ENCODE measurements at regions not wholly inside any gene's neighbourhood (a gene's known extent, or its start where the extent isn't known, plus 50 kb on each side); places are given as distances from the start of the nearest gene placed in this dataset.

- no peak for DNase-seq (ENCODE audit: low spot score)
- TF ChIP-seq CTCF (IDR thresholded peaks at IDR 0.05): no peak
Observed at GRCh38 chr13:106095919-106096318, 439.5 kb downstream of the EFNB2 start.

DNA sequence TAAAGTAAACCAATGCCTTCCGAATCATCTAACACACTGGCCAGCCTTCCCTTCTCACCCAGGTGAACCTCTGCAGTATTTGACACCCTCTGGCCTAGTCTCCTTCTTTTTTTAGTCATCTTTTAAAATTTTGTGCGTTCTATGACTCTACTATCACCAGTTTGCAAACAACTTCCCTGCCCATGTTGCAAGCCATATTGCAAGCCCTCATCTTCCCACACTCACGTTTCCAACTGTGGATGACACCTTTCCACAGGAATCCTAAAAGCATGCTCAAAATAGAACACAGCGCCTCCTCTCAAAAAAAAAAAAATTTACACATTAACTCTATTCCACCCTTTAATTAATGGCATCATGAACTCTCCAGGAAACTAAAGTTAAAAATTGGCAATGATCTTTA, 440.1 kb downstream of the EFNB2 start:
- Histone ChIP-seq H3K27me3 (no peaks in the 10 kb centered on the region), H3K4me3 (no peak overlapping the region), H3K4me1 (no peaks in the 10 kb centered on the region), H3K9me3 (no peaks in the 10 kb centered on the region), H3K36me3 (no peaks in the 10 kb centered on the region), H3K27ac (no peak overlapping the region)
- no peak for DNase-seq (ENCODE audit: low spot score)
- no peak for TF ChIP-seq CTCF (IDR thresholded peaks at IDR 0.05)

More at GRCh38 chr13:106095919-106096318, 439.5 kb downstream of the EFNB2 start:
- H3K36me3 ChIP-seq: no peaks in the 10 kb centered on the region
- no peaks in the 10 kb centered on the region for H3K27me3 ChIP-seq
- no peaks in the 10 kb centered on the region for H3K4me1 ChIP-seq
- no peak overlapping the region for H3K4me3 ChIP-seq
- no peaks in the 10 kb centered on the region for H3K9me3 ChIP-seq
- H3K27ac ChIP-seq: no peak overlapping the region

DNA sequence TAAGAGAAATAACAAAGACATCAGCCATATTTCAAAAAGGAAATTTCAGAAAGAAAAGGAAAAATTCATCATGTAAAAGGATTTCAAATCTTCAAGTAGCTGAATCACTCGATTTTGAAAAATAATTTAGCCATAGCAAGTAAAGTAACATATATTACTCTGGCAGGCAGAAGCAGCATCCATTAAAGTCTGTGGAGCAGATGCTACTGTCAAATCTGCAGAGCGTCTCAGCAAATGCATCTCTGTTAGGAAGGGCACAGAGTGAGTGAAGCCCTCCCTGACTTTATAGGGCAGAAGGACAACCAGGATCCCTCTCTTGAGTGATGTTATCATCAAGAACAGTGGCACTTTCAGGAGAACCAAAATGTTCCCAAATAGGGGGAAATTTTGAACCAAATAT, 445.5 kb downstream of the EFNB2 start:
- Histone ChIP-seq H3K27ac (no peak overlapping the region), H3K4me3 (no peak overlapping the region)

GRCh38 chr13:106089261-106089980, 446.0 kb downstream of the EFNB2 start:
- no peak for DNase-seq (ENCODE audit: low spot score)
- no peak for TF ChIP-seq CTCF (IDR thresholded peaks at IDR 0.05)
- Histone ChIP-seq H3K9me3 (no peaks in the 10 kb centered on the region), H3K4me1 (no peaks in the 10 kb centered on the region), H3K4me3 (no peak overlapping the region), H3K27ac (no peak overlapping the region), H3K36me3 (no peaks in the 10 kb centered on the region), H3K27me3 (no peaks in the 10 kb centered on the region)

More for the DNA sequence above, 445.5 kb downstream of the EFNB2 start:
- H3K4me1 ChIP-seq: no peaks in the 10 kb centered on the region
- H3K9me3 ChIP-seq: no peaks in the 10 kb centered on the region
- DNase-seq (ENCODE audit: low spot score): no peak
- no peak for TF ChIP-seq CTCF (IDR thresholded peaks at IDR 0.05)
- no peaks in the 10 kb centered on the region for H3K36me3 ChIP-seq
- no peaks in the 10 kb centered on the region for H3K27me3 ChIP-seq

GRCh38 chr13:106088085-106088484, 447.4 kb downstream of the EFNB2 start:
- Histone ChIP-seq H3K9me3 (no peaks in the 10 kb centered on the region), H3K4me3 (no peak overlapping the region), H3K4me1 (no peaks in the 10 kb centered on the region), H3K27ac (no peak overlapping the region), H3K36me3 (no peaks in the 10 kb centered on the region), H3K27me3 (no peaks in the 10 kb centered on the region)
- DNase-seq (ENCODE audit: low spot score): no peak
- TF ChIP-seq CTCF (IDR thresholded peaks at IDR 0.05): no peak

- Histone ChIP-seq H3K27me3 (no peaks in the 10 kb centered on the region), H3K27ac (no peak overlapping the region), H3K36me3 (no peaks in the 10 kb centered on the region), H3K4me3 (no peak overlapping the region), H3K4me1 (no peaks in the 10 kb centered on the region), H3K9me3 (no peaks in the 10 kb centered on the region)
- DNase-seq (ENCODE audit: low spot score): no peak
- no peak for TF ChIP-seq CTCF (IDR thresholded peaks at IDR 0.05)
Observed at GRCh38 chr13:106087201-106087600, 448.3 kb downstream of the EFNB2 start.

Data from right atrium auricular region (tissue), 2 donors.